Inflammatory macrophage treated with lipopolysaccharide for 4 hours (primary cell): ENCODE measurements at regions not wholly inside any gene's neighbourhood (a gene's known extent, or its start where the extent isn't known, plus 50 kb on each side); places are given as distances from the start of the nearest gene placed in this dataset.
"Not testable (repeated sequence)": the region's sequence is repeated elsewhere in the genome, so short reads cannot be mapped to it uniquely, and the experiment has no call there.

ENCODE experiments used
- DNase-seq: peaks from one replicate; pipeline ENCODE4 v3.0.0-alpha.2; 2020

DNA sequence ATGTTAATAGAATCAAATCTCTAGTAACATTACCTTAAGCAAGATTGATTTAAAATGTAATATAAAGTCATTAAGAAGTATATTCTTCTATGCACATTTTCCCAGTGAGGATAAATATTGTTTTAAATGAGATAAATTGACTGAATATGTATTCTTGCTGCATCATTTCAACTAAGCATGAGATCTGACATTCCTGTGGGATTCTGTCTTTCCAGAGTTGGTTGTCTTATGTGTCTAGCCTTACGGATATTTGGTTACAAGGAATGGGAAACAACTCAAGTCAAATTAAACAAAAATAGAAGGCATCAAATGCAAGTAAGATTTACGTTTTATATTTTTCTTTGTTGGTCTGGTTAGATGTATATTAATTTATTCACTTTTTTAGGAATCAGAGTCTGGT lies 287.5 kb downstream of the PTGER3 start:
- DNase-seq: no peak

DNA sequence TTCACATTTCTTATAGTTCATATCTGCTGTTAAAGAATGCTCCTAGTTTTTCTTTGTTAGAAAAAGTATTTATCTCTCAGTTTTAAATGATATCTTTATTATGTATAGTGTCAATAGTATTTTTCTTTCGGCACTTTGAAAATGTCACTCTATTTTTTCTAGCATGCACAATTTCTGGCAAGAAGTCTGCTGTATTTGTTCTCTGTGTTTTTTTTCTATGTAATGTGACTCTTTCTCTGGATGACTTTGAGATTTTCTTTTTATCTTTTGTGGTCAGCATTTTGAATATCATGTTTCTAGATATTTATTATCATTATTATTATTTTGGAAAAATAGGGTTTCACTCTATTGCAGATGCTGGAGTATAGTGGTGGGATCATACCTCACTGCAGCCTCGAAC lies 285.2 kb downstream of the PTGER3 start:
- DNase-seq: no peak

DNA sequence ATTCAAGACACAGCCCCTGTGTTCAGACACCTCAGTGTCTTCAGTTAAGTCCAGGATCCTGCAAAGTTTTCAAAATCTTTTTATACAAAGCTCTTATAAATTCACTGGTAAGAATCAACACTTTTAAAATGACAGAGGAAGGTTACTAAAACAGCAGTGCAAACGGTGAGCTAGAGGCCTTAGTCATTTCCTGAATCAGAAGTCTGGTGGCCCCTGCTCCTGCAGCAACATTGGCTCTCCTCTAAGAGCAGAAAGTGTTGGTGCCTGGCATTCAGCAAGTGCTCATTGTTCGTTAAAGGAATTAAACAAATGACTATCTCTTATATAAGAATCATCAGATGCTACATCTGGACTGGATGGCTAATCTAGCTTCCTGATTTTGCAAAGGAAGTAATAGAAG lies 282.9 kb downstream of the PTGER3 start:
- no peak for DNase-seq

DNA sequence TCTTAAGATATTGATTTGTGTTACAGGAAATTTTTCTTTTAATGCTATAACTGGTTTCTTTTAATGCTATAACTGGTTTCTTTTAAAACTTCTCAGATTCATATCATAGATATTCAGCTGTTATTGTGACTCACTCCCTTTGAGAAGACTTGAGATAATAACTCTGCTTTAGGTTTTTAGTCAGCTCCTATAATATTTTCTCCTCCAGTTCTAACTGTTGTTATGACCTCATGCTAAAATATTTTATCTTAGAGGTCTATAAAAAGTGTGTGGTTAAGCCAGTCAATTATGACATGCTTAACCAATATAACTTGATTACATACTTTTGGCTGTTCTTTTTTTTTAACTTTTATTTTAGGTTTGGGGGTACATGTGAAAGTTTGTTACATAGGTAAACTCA lies 280.2 kb downstream of the PTGER3 start:
- DNase-seq: no peak

DNA sequence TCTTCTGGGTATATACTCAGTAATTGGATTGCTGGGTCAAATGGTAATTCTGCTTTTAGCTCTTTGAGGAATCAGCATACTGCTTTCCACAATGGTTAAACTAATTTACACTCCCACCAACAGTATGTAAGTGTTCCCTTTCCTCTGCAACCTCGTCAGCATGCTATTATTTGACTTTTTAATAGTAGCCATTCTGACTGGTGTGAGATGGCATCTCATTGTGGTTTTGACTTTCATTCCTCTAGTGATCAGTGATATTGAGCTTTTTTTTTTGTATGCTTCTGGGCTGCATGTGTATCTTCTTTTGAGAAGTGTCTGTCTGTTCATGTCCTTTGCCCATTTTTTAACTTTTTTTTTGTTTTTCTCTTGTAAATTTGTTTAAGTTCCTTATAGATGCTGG lies 279.4 kb downstream of the PTGER3 start:
- no peak for DNase-seq

DNA sequence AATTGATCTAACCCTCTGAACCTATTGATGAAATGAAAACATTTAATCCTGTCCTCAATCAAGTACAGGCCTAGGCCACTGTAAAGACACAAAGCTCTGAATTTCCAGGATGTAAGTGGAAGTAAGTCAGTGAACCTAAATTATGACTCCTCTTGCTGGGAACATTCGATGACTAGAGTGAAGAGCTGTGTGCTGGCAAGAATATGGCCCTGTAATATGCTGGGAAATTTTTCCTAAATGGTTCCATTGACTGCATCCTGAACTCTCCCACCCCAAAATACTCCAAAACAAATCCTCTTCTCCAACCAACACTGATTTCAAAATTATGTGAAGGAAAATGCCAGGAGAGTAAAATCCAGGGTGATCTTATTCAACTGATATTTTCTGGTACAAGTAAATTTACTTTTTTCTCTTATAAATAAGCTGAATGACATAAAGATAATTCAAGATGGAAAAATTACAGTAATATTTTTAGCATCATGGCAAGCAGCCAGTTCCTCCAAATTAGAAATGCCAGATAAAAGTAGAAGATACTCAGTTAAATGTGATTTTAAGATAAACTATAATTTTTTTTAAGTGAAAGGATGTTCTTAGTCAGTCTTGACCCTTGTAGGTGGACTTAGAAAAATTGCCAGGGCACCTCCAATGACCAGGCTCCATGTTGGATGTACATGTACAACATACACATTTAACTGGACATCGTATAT lies 269.4 kb downstream of the PTGER3 start:
- no peak for DNase-seq

DNA sequence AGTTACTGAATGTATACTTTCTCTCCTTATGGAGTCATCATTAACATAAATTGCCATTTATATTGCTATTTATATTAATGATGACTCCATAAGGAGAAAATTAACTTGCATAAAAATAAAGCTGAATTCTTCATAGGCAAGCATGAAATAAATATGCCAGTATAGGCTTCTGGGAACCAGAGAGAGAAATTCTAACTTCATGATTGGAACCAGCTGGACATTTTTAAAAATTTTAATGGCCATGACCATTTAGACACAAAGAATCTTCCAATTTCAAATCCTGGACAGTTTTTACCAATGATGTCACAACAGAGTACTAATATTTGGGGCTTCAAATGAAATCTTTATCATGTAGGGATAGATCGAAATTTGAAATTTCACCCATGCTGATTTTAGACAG lies 268.7 kb downstream of the PTGER3 start:
- no peak for DNase-seq

DNA sequence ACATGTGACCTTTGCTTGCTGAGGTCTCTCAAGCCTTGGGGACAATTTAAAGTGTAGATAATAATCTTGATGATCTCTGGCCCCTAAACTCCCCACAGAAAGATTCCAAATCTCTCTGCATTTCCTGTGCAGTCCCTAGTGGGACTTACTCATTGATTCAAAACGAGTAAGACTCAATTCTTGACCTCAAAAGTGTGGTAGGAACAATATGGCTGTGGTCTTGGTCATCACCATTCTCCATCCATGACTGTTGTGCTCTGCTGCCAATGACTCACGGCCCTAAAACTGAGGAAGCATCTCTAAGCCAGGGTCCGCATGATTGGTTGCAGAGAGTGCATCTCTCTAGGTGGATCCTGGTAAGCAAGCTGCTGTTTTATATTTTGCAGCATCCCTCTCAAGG lies 268.0 kb downstream of the PTGER3 start:
- DNase-seq: no peak

DNA sequence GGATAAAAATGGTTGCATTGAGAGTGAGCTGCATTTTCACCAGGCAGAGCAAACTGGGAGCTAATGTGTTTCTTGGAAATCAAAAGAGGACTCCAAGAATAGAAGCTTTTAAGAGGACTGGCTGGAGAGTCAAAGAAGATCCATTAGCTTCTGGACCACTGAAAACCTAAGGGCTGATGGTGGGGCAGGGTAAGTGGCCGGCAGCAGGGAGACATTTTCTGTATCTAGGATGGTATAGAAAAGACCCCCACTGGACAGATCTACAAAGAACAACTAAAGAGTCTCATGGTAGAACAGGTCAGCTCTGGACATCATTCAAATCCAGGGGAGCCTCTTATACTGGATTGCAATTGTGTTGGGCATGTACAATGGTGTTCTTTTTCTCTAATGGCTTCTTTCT lies 262.3 kb downstream of the PTGER3 start:
- no peak for DNase-seq

DNA sequence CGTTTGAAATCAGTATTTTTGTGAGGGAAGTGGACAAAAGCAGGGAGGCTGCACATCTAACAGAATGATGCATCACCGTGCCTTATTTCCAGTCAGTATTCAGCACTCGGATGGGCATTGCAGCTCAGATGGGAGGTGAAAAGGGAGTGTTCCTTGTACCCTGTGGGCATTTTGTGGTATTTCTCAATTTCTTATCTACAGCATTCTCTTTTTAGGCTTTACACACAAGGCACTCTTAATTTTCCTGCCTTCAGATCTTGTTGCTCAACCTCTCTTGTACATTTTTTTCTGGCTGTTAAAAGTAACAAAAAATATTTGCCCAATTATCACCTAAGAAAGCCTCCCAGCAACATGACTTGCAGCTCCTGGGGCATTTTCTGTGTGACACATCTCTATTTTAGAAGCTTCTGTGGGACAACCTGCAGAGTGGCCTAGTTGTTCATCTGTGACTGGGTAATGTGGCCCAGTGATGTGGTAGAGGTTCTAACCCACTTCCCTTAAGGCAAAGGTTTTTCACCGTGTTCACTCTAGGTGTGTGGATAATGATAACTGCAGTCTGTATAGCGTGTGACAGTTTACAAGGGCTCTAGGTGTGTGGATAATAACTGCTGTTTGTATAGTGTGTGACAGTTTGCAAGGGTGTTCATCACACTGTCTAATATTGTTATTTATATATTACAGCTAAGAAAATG lies 257.2 kb downstream of the PTGER3 start:
- DNase-seq: no peak

DNA sequence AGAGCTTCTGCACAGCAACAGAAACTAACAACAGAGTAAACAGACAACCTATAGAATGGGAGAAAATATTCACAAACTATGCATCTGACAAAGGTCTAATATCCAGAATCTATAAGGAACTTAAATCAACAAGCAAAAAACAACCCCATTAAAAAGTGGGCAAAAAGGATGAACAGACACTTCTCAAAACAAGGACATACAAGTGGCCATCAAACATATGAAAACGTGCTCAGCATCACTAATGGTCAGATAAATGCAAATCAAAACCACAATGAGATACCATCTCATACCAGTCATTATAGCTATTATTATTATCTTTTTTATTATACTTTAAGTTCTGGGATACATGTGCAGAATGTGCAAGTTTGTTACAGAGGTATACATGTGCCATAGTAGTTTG lies 252.6 kb downstream of the PTGER3 start:
- DNase-seq: not testable (repeated sequence)

DNA sequence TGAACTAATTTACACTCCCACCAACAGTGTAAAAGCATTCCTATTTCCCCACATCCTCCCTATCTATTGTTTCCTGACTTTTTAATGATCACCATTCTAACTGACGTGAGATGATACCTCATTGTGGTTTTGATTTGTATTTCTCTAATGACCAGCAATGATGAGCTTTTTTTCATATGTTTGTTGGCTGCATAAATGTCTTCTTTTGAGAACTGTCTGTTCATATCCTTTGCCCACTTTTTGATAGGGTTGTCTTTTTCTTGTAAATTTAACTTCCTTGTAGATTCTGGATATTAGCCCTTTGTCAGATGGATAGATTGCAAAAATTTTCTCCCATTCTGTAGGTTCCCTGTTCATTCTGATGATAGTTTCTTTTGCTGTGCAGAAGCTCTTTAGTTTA lies 251.3 kb downstream of the PTGER3 start:
- not testable (repeated sequence) for DNase-seq

DNA sequence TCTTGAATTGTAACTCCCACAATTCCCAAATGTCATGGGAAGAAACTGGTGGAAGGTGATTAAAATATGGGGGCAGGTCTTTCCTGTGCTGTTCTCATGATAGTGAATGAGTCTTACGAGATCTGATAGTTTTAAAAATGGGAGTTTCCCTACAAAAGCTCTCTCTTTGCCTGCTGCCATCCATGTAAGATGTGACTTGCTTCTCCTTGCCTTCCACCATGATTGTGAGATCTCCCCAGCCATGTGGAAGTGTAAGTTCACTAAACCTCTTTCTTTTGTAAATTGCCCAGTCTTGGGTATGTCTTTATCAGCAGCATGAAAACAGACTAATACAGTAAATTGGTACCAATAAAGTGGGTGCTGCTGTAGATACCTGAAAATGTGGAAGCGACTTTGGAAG lies 245.0 kb downstream of the PTGER3 start:
- not testable (repeated sequence) for DNase-seq

DNA sequence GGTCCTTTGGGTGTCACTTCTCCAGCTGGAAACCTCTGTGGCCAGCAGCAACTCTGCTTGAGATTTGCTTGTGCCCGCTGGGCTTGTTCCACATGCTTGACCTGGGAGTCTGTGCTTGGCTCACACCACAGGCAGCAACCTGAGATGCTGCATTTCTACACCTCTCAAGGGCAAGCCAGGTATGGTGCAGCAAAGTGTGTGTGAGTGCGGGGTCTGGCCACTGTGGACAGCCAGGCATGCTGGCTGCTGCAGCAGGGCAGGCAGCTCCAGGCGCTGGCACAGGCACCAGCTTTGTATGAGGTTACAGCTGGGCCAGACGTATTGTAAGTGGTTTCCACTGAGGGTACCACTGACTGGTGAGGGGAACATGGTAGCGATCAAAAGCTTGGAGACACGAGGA lies 242.0 kb downstream of the PTGER3 start:
- DNase-seq: no peak

DNA sequence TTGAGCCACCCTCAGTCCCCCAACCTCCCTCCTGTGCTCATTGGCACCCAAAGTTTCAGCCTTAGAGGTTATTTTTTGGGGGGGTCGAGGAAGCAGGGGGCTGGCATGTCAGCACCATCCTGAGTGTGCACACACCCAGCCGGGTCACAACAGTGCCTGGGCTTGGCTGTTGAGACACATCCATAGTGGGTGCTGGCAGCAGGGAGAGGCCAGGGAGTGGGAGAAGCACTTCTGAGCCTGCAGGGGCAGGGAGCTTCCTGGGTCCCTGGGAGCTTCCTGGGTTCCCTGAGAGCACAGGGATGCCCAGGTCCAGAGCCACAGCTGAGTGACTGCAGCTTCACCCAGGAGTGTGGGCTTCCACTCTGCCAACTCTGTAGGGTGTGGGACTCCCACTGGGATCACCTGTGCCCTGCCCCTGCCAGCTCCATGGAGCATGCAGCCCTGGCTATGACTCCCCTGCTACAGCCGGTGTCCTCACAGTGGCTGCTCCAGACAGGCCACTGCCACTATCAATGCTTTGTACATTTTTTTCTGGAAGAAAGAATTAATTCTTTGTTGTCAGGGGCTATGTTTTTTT lies 240.4 kb downstream of the PTGER3 start:
- no peak for DNase-seq

DNA sequence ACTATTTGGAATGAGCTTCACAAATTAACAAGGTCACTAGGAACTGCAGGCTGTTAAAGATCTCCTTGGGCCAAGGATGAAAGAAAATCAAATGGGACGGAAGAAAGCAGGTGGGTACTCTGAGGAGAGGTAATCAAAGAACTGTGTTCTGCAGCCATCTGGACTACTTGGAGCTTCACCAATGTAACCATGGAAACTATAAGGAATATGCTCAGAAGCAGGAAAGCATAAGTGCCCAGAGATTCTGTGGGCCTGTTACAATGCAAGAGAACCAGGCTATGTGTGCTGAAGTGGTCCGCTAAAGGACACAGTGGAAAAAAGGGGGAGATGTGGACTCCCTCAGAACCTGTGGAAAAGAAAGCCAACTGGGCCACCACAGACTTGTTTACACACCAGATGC lies 238.5 kb downstream of the PTGER3 start:
- DNase-seq: no peak

DNA sequence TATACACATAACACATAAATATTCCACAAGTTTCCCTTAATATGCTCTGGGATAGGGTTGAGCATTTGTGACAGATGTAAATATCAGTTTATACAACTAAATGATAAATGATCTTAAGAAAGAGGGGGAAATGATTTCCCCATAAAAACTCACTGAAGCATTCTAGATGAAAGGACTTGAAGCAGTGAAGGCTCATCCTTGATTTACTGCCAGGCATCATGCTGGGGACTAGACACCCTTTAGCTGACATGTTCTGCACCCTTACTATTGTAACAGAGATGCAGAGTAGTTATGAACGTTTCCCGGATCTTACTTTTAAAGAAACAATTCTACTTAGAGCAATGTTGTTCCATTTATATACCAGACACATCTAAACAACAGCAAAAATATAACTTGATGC lies 235.8 kb downstream of the PTGER3 start:
- DNase-seq: no peak

DNA sequence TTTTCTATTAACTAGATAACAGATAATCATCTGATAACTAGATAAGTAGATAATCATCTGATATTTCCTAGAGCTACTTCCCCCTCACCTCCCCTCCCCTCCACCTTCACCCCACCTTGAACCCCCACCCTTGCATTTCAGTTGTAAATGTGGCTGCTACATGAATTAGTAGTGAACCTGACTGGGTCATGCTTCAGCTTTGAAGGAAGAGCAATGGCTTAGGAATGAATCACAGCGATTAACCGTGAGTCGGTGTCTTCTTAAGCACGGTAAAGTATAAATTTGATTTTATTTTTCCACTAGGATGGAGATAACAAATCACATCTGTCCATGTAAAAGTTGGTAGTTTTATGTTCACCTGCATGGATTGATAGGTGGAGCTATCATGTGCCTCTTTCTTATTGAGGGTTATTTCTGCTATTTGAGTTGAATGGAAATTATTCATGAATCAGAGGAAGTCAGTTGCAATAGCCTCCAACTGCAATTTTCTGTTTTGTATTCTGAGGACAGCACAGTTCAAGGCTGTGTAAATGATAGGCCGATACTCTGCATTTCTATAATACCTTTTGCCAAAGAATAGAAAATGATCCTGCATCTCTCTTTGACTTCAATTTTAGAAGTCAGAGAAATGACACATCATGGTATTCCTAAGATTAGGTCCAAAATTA lies 235.0 kb downstream of the PTGER3 start:
- no peak for DNase-seq

DNA sequence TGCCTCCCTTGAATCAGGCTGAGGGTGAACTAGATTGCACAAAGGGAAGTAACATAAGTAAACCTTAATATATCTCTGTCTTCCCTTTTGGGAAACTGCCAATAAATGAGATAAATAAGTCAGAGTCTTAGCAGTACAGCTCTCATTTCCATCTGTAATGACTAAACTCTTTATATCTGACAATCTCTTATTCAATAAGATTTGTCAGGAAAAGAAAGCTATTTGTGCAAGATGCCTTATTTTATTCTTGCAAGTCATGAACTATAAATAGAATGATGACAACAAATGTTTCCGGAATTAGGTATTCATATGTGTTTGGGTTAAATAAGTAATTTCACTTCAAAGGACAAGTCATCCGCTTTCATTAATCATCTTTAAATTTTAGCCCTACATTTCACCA lies 229.2 kb downstream of the PTGER3 start:
- DNase-seq: peak; percentile 72

DNA sequence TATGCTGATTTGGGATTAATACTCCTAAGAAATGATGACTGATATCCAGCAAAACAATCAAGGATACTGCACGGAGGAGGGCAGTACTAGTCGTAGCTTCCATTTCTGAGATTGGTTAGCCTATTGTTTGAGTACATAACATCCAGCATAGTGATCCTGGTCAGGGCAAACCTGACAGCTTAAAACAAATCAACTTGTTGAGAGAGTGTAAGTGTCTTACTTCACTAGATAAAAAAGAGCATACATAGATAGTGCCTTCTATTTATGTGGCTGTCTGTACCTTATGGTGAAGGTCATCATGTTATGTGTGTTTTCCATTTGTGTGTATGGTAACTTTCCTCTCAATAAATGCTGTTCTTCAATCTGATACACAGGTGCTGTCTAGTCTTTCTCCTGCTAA lies 228.4 kb downstream of the PTGER3 start:
- DNase-seq: no peak

DNA sequence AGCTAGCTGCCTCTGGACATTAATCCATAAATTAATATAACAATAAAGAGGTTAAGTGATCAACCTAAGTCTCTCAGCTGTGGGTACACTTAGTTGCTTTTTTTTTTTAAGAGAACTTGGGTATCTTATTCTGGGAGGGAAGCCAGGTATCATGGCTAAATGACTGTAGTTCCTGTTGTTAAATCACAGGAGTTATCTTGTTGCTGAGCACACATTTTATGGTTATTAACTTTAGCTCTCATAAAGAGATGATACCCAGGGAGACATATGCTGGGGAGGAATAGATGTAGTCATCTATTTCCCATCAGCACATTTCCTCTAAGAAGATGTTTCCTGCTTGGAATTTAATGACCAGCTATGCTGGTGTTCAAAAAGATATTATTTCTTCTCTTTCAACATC lies 227.8 kb downstream of the PTGER3 start:
- no peak for DNase-seq

DNA sequence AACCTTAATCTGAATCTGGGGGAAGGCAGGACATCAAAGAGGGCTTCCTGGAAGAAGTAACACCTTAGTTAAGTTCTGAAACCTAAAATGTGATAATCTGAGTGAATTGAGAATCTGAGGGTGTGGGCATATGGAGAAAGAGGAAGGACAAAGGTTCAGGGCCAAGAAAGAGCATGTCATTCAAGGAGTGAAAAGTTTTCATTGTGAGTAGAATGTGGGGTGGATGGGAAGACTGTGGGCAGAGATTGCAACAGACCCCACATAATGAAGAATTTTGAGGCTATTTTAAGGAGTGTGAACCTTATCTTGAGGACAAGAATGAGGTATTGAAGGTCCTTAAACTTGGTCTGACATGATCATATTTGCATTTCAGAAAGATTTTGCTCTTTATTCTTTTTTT lies 227.2 kb downstream of the PTGER3 start:
- DNase-seq: peak; percentile 42

DNA sequence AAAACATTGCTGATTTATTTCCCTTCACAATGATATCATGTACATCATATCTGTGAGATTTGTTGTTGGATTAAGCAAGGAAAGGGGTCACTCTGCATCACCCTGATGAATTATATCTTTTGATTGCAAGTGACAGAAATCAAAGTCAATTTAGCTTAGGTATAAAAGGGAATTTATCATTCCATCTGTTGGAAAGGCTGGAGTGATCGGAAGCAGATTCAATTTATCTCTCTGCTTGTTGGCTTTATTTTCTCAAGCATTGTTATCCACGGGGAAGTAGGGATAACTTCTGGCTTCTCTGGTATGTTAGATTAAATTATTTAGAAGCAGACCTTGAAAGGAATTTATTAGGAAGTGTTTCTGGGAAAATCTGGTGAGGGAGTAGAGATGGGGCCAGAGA lies 226.6 kb downstream of the PTGER3 start:
- no peak for DNase-seq

DNA sequence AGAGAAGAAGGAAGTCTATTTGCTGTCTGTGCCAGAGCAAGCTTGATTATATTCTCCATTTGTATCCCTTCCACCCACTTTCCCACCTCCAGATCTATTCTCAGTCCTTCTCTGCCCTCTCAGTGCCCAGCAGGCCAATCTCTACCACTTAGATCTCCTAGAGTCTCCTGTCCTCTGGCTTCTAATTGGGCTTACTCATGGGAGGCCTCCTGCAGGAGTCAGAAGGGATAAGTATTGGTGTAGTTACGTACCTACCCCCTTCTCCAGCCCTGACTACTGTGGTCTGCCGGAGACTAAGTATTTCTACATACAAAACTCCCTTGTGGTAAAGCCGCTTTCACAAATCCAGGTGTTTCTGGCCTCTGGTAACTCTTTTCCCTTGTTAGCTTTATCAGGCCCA lies 221.2 kb downstream of the PTGER3 start:
- no peak for DNase-seq
